ENCODE measurements at regions not wholly inside any gene's neighbourhood (a gene's known extent, or its start where the extent isn't known, plus 50 kb on each side); places are given as distances from the start of the nearest gene placed in this dataset.

- Histone ChIP-seq H3K4me1 (ENCODE audit: insufficient read depth, insufficient read length) (no peaks in the 10 kb centered on the region), H3K9ac (ENCODE audit: insufficient read length, low read depth) (no peak overlapping the region), H3K9me3 (ENCODE audit: insufficient read depth, low read length) (no peaks in the 10 kb centered on the region), H3K4me3 (ENCODE audit: insufficient read length, low read depth) (no peak overlapping the region), H3K36me3 (ENCODE audit: insufficient read depth, insufficient read length, low read length) (no peaks in the 10 kb centered on the region), H3K27me3 (ENCODE audit: insufficient read depth, insufficient read length) (no peaks in the 10 kb centered on the region)
- TF ChIP-seq SUZ12 (IDR thresholded peaks at IDR 0.05; ENCODE audit: extremely low read depth, insufficient read depth, insufficient read length) = no peak
- TF ChIP-seq ZNF274 (IDR thresholded peaks at IDR 0.05; ENCODE audit: low read depth, low read length) = no peak
- no peak for TF ChIP-seq YY1 (IDR thresholded peaks at IDR 0.05; ENCODE audit: insufficient read depth, insufficient read length)
- no peak for DNase-seq (ENCODE audit: low read depth, low spot score)
These were observed 142.6 kb upstream of the CFAP20DC start for GRCh38 chr3:59192473-59192872.

GRCh38 chr3:59191651-59192050 is 141.8 kb upstream of the CFAP20DC start:
- Histone ChIP-seq H3K27me3 (ENCODE audit: insufficient read depth, insufficient read length) (no peaks in the 10 kb centered on the region), H3K36me3 (ENCODE audit: insufficient read depth, insufficient read length, low read length) (no peaks in the 10 kb centered on the region), H3K4me1 (ENCODE audit: insufficient read depth, insufficient read length) (no peaks in the 10 kb centered on the region), H3K4me3 (ENCODE audit: insufficient read length, low read depth) (no peak overlapping the region), H3K9me3 (ENCODE audit: insufficient read depth, low read length) (no peaks in the 10 kb centered on the region), H3K9ac (ENCODE audit: insufficient read length, low read depth) (no peak overlapping the region)
- TF ChIP-seq YY1 (IDR thresholded peaks at IDR 0.05; ENCODE audit: insufficient read depth, insufficient read length) (no peak), SUZ12 (IDR thresholded peaks at IDR 0.05; ENCODE audit: extremely low read depth, insufficient read depth, insufficient read length) (no peak), ZNF274 (IDR thresholded peaks at IDR 0.05; ENCODE audit: low read depth, low read length) (no peak)
- DNase-seq (ENCODE audit: low read depth, low spot score) = no peak

GRCh38 chr3:59189939-59190338 is 140.1 kb upstream of the CFAP20DC start:
- no peaks in the 10 kb centered on the region for H3K36me3 ChIP-seq (ENCODE audit: insufficient read depth, insufficient read length, low read length)
- H3K4me3 ChIP-seq (ENCODE audit: insufficient read length, low read depth) = no peak overlapping the region
- H3K9me3 ChIP-seq (ENCODE audit: insufficient read depth, low read length) = no peaks in the 10 kb centered on the region
- no peaks in the 10 kb centered on the region for H3K4me1 ChIP-seq (ENCODE audit: insufficient read depth, insufficient read length)
- DNase-seq (ENCODE audit: low read depth, low spot score) = no peak
- no peaks in the 10 kb centered on the region for H3K27me3 ChIP-seq (ENCODE audit: insufficient read depth, insufficient read length)
- H3K9ac ChIP-seq (ENCODE audit: insufficient read length, low read depth) = no peak overlapping the region
- TF ChIP-seq SUZ12 (IDR thresholded peaks at IDR 0.05; ENCODE audit: extremely low read depth, insufficient read depth, insufficient read length) = no peak
- no peak for TF ChIP-seq ZNF274 (IDR thresholded peaks at IDR 0.05; ENCODE audit: low read depth, low read length)
- no peak for TF ChIP-seq YY1 (IDR thresholded peaks at IDR 0.05; ENCODE audit: insufficient read depth, insufficient read length)

GRCh38 chr3:59189526-59189925 is 139.7 kb upstream of the CFAP20DC start:
- no peak overlapping the region for H3K4me3 ChIP-seq (ENCODE audit: insufficient read length, low read depth)
- DNase-seq (ENCODE audit: low read depth, low spot score) = peak; percentile 38
- no peak overlapping the region for H3K9ac ChIP-seq (ENCODE audit: insufficient read length, low read depth)
- H3K36me3 ChIP-seq (ENCODE audit: insufficient read depth, insufficient read length, low read length) = no peaks in the 10 kb centered on the region
- H3K27me3 ChIP-seq (ENCODE audit: insufficient read depth, insufficient read length) = no peaks in the 10 kb centered on the region
- no peaks in the 10 kb centered on the region for H3K9me3 ChIP-seq (ENCODE audit: insufficient read depth, low read length)
- H3K4me1 ChIP-seq (ENCODE audit: insufficient read depth, insufficient read length) = no peaks in the 10 kb centered on the region
- no peak for TF ChIP-seq YY1 (IDR thresholded peaks at IDR 0.05; ENCODE audit: insufficient read depth, insufficient read length)
- TF ChIP-seq ZNF274 (IDR thresholded peaks at IDR 0.05; ENCODE audit: low read depth, low read length) = no peak

GRCh38 chr3:59186725-59187124 is 136.9 kb upstream of the CFAP20DC start:
- H3K27me3 ChIP-seq (ENCODE audit: insufficient read depth, insufficient read length) = no peaks in the 10 kb centered on the region

GRCh38 chr3:59185591-59186369 is 136.0 kb upstream of the CFAP20DC start:
- Histone ChIP-seq H3K4me3 (ENCODE audit: insufficient read length, low read depth) (no peak overlapping the region), H3K9ac (ENCODE audit: insufficient read length, low read depth) (no peak overlapping the region), H3K4me1 (ENCODE audit: insufficient read depth, insufficient read length) (no peaks in the 10 kb centered on the region), H3K36me3 (ENCODE audit: insufficient read depth, insufficient read length, low read length) (no peaks in the 10 kb centered on the region), H3K27me3 (ENCODE audit: insufficient read depth, insufficient read length) (no peaks in the 10 kb centered on the region), H3K9me3 (ENCODE audit: insufficient read depth, low read length) (no peaks in the 10 kb centered on the region)
- no peak for DNase-seq (ENCODE audit: low read depth, low spot score)
- TF ChIP-seq YY1 (IDR thresholded peaks at IDR 0.05; ENCODE audit: insufficient read depth, insufficient read length) (no peak), ZNF274 (IDR thresholded peaks at IDR 0.05; ENCODE audit: low read depth, low read length) (no peak), SUZ12 (IDR thresholded peaks at IDR 0.05; ENCODE audit: extremely low read depth, insufficient read depth, insufficient read length) (no peak)

More at GRCh38 chr3:59186725-59187124, 136.9 kb upstream of the CFAP20DC start:
- no peaks in the 10 kb centered on the region for H3K9me3 ChIP-seq (ENCODE audit: insufficient read depth, low read length)
- H3K9ac ChIP-seq (ENCODE audit: insufficient read length, low read depth) = no peak overlapping the region
- TF ChIP-seq YY1 (IDR thresholded peaks at IDR 0.05; ENCODE audit: insufficient read depth, insufficient read length) (no peak), ZNF274 (IDR thresholded peaks at IDR 0.05; ENCODE audit: low read depth, low read length) (no peak), SUZ12 (IDR thresholded peaks at IDR 0.05; ENCODE audit: extremely low read depth, insufficient read depth, insufficient read length) (no peak)
- no peaks in the 10 kb centered on the region for H3K36me3 ChIP-seq (ENCODE audit: insufficient read depth, insufficient read length, low read length)
- DNase-seq (ENCODE audit: low read depth, low spot score) = no peak
- no peaks in the 10 kb centered on the region for H3K4me1 ChIP-seq (ENCODE audit: insufficient read depth, insufficient read length)
- H3K4me3 ChIP-seq (ENCODE audit: insufficient read length, low read depth) = no peak overlapping the region

GRCh38 chr3:59180006-59180405 is 130.2 kb upstream of the CFAP20DC start:
- no peak for TF ChIP-seq SUZ12 (IDR thresholded peaks at IDR 0.05; ENCODE audit: extremely low read depth, insufficient read depth, insufficient read length)
- TF ChIP-seq ZNF274 (IDR thresholded peaks at IDR 0.05; ENCODE audit: low read depth, low read length) = no peak
- no peak for TF ChIP-seq YY1 (IDR thresholded peaks at IDR 0.05; ENCODE audit: insufficient read depth, insufficient read length)
- H3K27me3 ChIP-seq (ENCODE audit: insufficient read depth, insufficient read length) = no peaks in the 10 kb centered on the region
- DNase-seq (ENCODE audit: low read depth, low spot score) = peak; percentile 36

More at GRCh38 chr3:59180006-59180405, 130.2 kb upstream of the CFAP20DC start:
- no peak overlapping the region for H3K9ac ChIP-seq (ENCODE audit: insufficient read length, low read depth)
- no peaks in the 10 kb centered on the region for H3K4me1 ChIP-seq (ENCODE audit: insufficient read depth, insufficient read length)
- H3K4me3 ChIP-seq (ENCODE audit: insufficient read length, low read depth) = no peak overlapping the region
- H3K9me3 ChIP-seq (ENCODE audit: insufficient read depth, low read length) = no peaks in the 10 kb centered on the region; the same call in 1 of the 2 replicates
- H3K36me3 ChIP-seq (ENCODE audit: insufficient read depth, insufficient read length, low read length) = no peaks in the 10 kb centered on the region
